Glomerular visceral epithelial cell (primary cell): ENCODE measurements at regions not wholly inside any gene's neighbourhood (a gene's known extent, or its start where the extent isn't known, plus 50 kb on each side); places are given as distances from the start of the nearest gene placed in this dataset.
"Not testable (repeated sequence)": the region's sequence is repeated elsewhere in the genome, so short reads cannot be mapped to it uniquely, and the experiment has no call there.

Source experiments
- DNase-seq: peaks from one replicate; pipeline ENCODE4 v3.0.0-alpha.2; 2016; ENCODE audit errors: extremely low spot score

DNA sequence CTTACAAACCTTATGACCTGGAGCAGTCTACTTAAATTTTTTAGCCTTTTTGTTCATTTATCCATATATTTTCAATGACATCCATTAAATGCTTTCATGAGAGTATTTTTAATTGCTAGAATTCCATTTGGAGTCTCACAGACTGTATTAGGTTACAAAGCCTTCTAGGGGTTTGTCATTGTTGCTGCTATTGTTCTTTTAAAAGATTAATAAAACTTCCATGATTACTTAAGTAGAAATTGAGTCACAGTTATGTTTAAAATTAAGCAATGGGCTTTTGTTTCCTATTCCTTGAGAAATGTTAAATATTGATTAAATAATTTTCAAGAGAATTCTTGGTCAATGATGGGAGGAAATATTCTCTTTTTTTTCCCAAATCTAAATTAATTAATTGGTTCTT, 1408.4 kb upstream of the RAG2 start:
- no peak for DNase-seq

DNA sequence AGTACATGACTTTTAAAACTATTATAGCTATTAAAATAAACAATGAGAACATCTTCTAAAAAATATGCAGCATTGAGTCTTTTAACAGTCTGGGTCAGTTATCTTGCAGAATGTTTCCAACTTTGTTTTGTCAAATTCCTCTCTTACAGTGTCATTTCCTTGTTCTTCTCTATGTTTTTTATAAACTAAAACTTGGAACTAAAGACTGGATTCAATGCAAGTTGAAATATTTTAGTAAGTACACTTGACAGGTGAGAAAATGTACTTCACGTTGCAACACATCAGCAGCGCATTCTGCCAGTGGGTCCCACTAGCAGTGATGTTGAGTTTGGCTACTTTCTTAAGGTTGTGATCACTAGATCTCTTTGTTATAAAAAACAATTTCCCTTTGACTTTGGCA, 1407.6 kb upstream of the RAG2 start:
- no peak for DNase-seq

GRCh38 chr11:37999171-37999570, 1401.1 kb upstream of the RAG2 start:
- no peak for DNase-seq

DNA sequence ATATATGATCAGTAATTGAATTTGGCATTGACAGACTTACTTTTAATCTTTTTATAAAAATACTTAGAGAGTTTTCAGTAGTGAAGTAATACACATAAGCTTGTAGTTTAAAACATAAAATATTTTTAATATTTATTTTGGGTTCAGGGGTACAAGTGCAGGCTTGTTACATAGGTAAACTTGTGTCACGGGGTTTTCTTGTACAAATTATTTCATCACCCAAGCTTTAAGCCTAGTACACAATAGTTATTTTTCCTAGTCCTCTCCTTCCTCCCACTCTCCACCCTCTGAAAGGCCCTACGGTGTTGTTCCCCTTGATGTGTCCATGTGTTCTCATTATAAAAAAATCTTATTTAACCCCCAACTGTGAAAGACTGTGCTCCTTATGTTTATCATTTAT, 1397.8 kb upstream of the RAG2 start:
- no peak for DNase-seq

DNA sequence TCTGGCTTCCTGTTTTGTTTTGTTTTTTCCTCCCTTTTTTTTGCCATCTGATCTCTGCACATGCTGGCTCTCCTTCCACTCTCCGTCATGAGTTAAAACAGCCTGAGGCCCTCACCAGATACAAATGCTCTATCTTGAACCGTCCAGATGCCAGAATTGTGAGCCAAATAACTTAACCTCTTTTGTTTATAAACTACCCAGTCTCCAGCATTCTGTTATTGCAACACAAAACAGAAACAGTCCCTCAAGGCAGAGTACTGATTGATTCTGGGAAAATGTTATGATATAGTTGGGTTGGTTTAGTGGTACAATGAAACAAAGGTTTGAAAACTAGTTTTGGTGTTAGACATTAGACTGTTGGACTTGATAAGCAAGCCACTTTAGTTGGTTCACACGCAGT, 1390.0 kb upstream of the RAG2 start:
- DNase-seq: no peak

DNA sequence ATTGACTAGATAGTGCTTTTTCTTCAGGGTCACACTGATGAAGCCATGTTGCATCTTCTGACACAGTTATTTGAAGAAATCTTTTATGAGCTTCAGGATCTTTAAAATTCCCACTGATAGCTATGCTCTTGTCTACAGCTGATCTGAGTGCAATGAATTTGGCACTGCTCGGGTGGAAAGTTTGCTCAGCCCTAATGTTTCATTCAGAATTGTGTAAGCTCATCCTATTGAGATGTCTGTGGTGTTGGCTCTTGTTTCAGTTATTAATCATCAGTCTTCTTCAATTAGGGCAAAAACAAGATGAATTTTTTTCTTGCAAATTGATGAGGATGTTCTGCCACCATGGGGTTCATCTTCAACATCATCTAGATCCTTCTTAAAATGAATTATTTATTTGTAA, 1387.0 kb upstream of the RAG2 start:
- no peak for DNase-seq

GRCh38 chr11:37978647-37979046, 1380.6 kb upstream of the RAG2 start:
- DNase-seq: no peak

GRCh38 chr11:37973941-37974340, 1375.9 kb upstream of the RAG2 start:
- peak; percentile 71 for DNase-seq

GRCh38 chr11:37972691-37973090, 1374.7 kb upstream of the RAG2 start:
- DNase-seq: peak; percentile 28

GRCh38 chr11:37969336-37969735, 1371.3 kb upstream of the RAG2 start:
- not testable (repeated sequence) for DNase-seq

DNA sequence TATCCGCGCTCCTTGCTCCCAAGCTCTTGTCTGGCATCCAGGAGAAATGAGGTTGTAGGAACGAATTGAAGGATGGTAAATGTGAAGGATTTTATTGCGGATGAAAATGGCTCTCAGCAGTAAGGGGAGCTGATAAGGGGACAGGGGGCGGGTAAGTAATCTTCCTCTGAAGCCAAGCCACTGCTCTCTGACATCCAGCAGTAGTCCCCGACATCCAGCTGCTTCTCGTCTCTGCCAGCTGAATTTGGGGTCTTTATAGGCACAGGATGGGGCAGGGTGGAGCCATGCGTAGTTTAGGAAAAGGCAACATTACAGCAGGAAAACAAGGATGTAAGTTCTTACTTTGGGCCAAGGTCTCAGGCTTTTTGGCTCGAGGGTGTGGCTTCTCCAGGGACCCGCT, 1370.1 kb upstream of the RAG2 start:
- no peak for DNase-seq

GRCh38 chr11:37967635-37968034, 1369.6 kb upstream of the RAG2 start:
- DNase-seq: no peak

- no peak for DNase-seq
Measured at GRCh38 chr11:37963440-37963839, 1365.4 kb upstream of the RAG2 start.

GRCh38 chr11:37957717-37958116, 1359.7 kb upstream of the RAG2 start:
- no peak for DNase-seq

GRCh38 chr11:37951996-37952395, 1354.0 kb upstream of the RAG2 start:
- DNase-seq: no peak

- DNase-seq: no peak
Measured at GRCh38 chr11:37948258-37948657, 1350.2 kb upstream of the RAG2 start.

DNA sequence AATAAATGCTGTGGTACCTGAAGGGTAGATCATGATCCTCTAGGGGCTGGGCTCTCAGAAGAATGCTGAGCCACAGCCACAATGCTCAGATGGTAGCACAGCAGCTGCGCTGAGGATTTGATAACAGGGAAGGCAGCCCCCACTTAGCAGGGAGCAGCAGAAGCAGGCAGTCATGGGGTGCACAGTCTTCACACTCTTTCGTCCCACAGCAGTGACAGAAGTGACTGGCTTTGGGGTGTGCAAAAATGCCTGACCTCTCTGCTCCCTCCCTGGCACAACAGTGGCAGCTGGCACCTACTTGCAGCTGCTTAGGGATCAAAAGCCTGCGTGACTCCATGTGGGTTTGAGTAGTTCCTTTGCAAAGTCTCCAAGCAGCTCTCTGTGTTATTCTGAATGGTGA, 1349.8 kb upstream of the RAG2 start:
- DNase-seq: no peak

GRCh38 chr11:37946155-37946766, 1348.2 kb upstream of the RAG2 start:
- peak; percentile 48 for DNase-seq

GRCh38 chr11:37942081-37942480, 1344.0 kb upstream of the RAG2 start:
- no peak for DNase-seq

DNA sequence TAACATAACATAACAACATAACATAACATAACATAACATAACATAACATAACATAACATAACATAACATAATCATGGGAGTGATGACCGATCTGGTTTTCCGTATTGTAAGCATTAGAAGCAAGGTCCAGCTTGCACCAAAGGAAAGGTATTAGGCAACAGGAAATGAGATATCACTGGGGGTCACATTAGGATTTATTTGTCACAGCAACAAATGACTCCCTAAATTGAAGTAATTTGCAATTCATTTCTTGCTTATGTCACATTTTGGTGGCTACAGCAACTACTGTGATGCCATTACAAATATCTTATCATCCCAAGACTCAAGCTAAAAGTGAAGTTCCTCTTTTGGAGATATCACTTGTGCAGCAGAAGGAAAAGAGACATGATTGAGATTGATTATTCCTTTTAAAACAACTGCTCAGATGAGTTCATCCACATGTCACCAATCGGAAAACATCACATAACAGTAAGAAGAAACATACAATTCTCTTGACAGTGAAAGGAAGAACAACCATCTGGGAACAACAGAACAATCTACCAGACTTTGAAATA, 1331.1 kb upstream of the RAG2 start:
- DNase-seq: no peak

GRCh38 chr11:37926772-37927171, 1328.7 kb upstream of the RAG2 start:
- DNase-seq: no peak

DNA sequence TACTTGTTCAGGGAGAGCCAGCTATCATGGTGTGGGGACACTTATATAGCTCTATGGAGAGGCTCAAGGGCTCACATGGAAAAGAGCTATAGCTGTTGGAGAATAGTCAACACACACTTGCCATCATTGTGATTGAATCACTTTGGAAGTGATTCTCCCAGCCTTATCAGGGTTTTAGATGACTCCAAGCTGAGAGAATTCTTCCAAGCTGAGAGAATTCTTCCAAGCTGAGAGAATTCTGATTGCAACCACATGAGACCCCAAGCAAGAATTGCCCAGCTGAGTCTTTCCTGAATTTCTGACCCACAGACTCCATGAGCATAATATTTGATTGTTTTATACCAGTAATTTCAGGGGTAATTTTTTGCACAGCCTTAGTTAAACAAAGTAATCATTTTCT, 1318.3 kb upstream of the RAG2 start:
- DNase-seq: no peak

GRCh38 chr11:37914859-37915258, 1316.8 kb upstream of the RAG2 start:
- no peak for DNase-seq

GRCh38 chr11:37908219-37908548, 1310.1 kb upstream of the RAG2 start:
- no peak for DNase-seq
